Stomach (tissue), 8 donors: ENCODE measurements at regions not wholly inside any gene's neighbourhood (a gene's known extent, or its start where the extent isn't known, plus 50 kb on each side); places are given as distances from the start of the nearest gene placed in this dataset.
A peak's percentile ranks its signal among the peaks of the same experiment; 100 is the strongest.

ENCODE experiments used
- DNase-seq, 2 donors: peaks; one replicate each; pipeline versions ENCODE4 v3.0.0 to v3.0.0-alpha.2; 2013 to 2019
- H3K27ac ChIP-seq, 5 donors: fragments of 200-600 bp in 4 of 5; sonication (generic) in 4 of 5; one replicate each; pipeline ENCODE4 v1.5.1; 2013 to 2019; ENCODE audit warnings: mild to moderate bottlenecking in 1 of 5, moderate library complexity in 1 of 5
- H3K27me3 ChIP-seq, 3 donors: fragments of 200-600 bp; sonication (generic); one replicate each; pipeline ENCODE4 v1.5.1; 2017 to 2019; ENCODE audit warnings: mixed run types in 1 of 3
- H3K36me3 ChIP-seq, 4 donors: fragments of 200-600 bp; sonication (generic); 1 replicate in 3 of 4; 2 replicates in 1 of 4; pipeline ENCODE4 v1.5.1; 2016 to 2019
- H3K4me1 ChIP-seq, 4 donors: fragments of 200-600 bp; sonication (generic); one replicate each; pipeline ENCODE4 v1.5.1; 2016 to 2019
- H3K4me3 ChIP-seq, 4 donors: fragments of 200-600 bp; sonication (generic) in 3 of 4; one replicate each; pipeline ENCODE4 v1.5.1; 2016 to 2019; ENCODE audit warnings: mild to moderate bottlenecking in 1 of 4
- H3K9me3 ChIP-seq, 4 donors: fragments of 200-600 bp; sonication (generic); one replicate each; pipeline ENCODE4 v1.5.1; 2016 to 2019
- EP300 ChIP-seq: sonication (generic); formaldehyde crosslinking; IDR thresholded peaks from one replicate; pipeline ENCODE4 v1.6.1; 2017; ENCODE audit warnings: antibody characterized with exemption
- POLR2A ChIP-seq, 4 donors: fragments of 450-650 bp; IDR thresholded peaks; one replicate each; pipeline ENCODE4 v1.6.1; 2016; ENCODE audit warnings: antibody characterized with exemption in 4 of 4, control low read depth in 2 of 4, mild to moderate bottlenecking in 1 of 4, moderate library complexity in 1 of 4
- POLR2AphosphoS5 ChIP-seq, 3 donors: sonication (generic); formaldehyde crosslinking; IDR thresholded peaks; one replicate each; pipeline ENCODE4 v1.6.1; 2016; ENCODE audit warnings: antibody characterized with exemption in 3 of 3
- WGBS, 5 donors: extraction: QIAGEN DNeasy Blood & Tissue Kit in 3 of 5; methylation state at CpG; one replicate each; pipeline versions ENCODE4 v1.1.5 to v1.1.7; 2013 to 2018; 5-methylcytosine and 5-hydroxymethylcytosine counted together
- intact Hi-C: fragments of 100-400 bp; cut with DNase I; formaldehyde crosslinking; loops from one replicate; pipeline ENCODE4 v1.15.1; 2023; ENCODE audit warnings: low total_unique reads
- TF ChIP-seq, protein P1 (sequence below), 7 experiments: fragments of 450-650 bp in 4 of 7; fragments of 200-600 bp in 3 of 7; sonication (generic) in 3 of 7; IDR thresholded peaks; one replicate each; pipeline ENCODE4 v1.5.1; 2016 to 2019; ENCODE audit warnings: antibody characterized with exemption in 7 of 7, control low read depth in 2 of 7, mild to moderate bottlenecking in 1 of 7
- donor health status: healthy with polysubstance abuse.
- donor health status: Bipolar disorder and iron deficiency.
- donor health status: healthy.

DNA sequence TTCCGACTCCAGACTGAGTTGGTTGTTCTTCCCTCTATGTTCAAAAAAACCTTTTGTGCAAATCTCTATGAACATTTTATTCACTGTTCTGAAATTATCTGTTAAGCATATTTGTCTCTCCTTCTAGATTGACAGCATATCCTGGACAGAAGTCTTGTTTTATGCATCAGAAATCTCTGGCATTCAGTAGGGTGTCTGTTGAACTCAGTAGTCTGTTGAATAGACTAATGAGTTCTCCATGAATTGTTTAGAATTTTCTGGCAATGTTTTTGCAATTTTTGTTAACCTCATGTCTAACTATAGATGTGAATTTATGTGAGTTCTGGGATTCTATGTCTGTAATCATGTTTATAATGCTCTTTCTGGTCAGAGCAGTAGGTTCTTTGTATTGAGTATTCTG lies 222.5 kb upstream of the KCNMB2 start:
- intact Hi-C loops = no loop called here
- no peak for TF ChIP-seq EP300
- H3K27me3 ChIP-seq = no peaks in the 10 kb centered on the region
- no peaks in the 10 kb centered on the region for H3K4me1 ChIP-seq
- WGBS, 5 donors = 88 to 100% (median 93%) methylated on average over 1 of the region's 1 CpG
- no peak overlapping the region for H3K4me3 ChIP-seq
- no peaks in the 10 kb centered on the region for H3K36me3 ChIP-seq
- DNase-seq = no peak
- H3K27ac ChIP-seq = no peak overlapping the region
- no peaks in the 10 kb centered on the region for H3K9me3 ChIP-seq

DNA sequence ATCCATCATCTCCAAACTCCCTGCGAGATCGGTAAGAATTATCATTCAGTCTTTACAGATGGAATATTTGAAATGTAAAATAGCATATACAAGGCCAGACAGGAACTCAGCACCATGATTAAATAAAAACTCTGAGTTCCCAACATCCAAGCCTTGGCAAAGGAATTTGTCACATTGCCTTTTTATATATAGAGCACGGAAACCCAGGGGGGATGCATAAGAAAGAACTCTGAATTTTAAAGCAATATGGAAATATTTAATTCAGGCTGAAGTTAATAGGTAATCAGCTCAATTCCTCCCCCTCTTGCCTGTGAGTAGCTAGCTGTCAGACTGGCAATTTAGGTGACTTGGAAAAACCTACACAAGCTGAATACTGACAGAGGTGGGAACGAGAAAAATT lies 217.9 kb upstream of the KCNMB2 start:
- no peak for DNase-seq
- Histone ChIP-seq H3K27ac (no peak overlapping the region), H3K36me3 (no peaks in the 10 kb centered on the region), H3K27me3 (no peaks in the 10 kb centered on the region), H3K4me3 (no peak overlapping the region), H3K9me3 (no peaks in the 10 kb centered on the region), H3K4me1 (peaks cover 5 to 24% (median 14%) of the 10 kb centered on the region in 4 donors)
- WGBS, 5 donors = 85 to 97% (median 93%) methylated on average over 4 of the region's 4 CpGs
- TF ChIP-seq POLR2AphosphoS5 (IDR thresholded peaks at IDR 0.05) = no peak
- TF ChIP-seq, protein P1, sequence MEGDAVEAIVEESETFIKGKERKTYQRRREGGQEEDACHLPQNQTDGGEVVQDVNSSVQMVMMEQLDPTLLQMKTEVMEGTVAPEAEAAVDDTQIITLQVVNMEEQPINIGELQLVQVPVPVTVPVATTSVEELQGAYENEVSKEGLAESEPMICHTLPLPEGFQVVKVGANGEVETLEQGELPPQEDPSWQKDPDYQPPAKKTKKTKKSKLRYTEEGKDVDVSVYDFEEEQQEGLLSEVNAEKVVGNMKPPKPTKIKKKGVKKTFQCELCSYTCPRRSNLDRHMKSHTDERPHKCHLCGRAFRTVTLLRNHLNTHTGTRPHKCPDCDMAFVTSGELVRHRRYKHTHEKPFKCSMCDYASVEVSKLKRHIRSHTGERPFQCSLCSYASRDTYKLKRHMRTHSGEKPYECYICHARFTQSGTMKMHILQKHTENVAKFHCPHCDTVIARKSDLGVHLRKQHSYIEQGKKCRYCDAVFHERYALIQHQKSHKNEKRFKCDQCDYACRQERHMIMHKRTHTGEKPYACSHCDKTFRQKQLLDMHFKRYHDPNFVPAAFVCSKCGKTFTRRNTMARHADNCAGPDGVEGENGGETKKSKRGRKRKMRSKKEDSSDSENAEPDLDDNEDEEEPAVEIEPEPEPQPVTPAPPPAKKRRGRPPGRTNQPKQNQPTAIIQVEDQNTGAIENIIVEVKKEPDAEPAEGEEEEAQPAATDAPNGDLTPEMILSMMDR (IDR thresholded peaks at IDR 0.05) = no peak
- no peak for TF ChIP-seq EP300
- no peak for TF ChIP-seq POLR2A (IDR thresholded peaks at IDR 0.05)
- intact Hi-C loops = no loop called here

DNA sequence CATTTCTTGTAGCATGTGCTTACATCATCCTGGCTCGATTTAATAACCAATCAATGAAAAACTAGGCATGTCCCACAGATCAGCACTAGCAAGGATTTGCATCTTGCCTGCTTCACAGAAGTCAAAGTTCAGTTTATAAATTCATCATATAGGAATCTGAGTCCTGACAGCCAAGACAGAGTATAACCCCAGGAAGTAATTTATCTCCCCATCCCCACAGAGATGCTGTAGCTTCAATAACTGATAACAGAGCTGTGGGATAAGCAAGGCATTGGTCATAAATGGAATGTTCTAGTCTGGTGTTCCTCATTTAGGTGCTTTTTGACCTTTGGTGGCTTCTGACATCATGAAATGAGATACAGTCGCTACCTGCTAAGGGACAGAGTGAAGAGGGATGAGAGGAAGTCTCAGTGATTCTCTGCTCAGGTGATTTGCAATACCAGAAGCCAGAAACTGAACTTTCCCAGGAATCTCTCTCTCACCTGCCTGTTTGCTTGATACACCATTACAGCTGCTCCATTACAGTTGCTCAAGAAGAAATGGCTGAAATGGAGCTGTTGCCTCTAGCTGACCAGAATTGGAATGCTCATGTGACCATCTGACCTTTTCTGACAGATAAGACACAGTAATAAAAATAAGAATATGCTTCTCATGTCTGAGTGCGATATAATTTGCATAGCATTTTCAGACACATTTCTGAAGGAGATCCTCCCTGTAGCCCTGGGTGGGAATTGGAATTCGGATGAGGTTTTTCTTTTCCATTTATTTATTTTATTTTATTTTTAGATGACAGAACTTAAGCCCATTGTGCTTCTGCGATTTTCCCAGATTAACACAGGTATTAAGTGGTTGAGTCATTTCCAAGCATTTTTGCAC lies 217.1 kb upstream of the KCNMB2 start:
- intact Hi-C loops = no loop called here
- Histone ChIP-seq H3K4me1 (peaks cover 5 to 25% (median 14%) of the 10 kb centered on the region in 4 donors), H3K27ac (no peak overlapping the region), H3K27me3 (no peaks in the 10 kb centered on the region), H3K4me3 (no peak overlapping the region), H3K9me3 (no peaks in the 10 kb centered on the region), H3K36me3 (no peaks in the 10 kb centered on the region)
- TF ChIP-seq POLR2A (IDR thresholded peaks at IDR 0.05) = no peak
- TF ChIP-seq EP300 = no peak
- TF ChIP-seq, protein P1 (IDR thresholded peaks at IDR 0.05) = no peak
- TF ChIP-seq POLR2AphosphoS5 (IDR thresholded peaks at IDR 0.05) = no peak
- DNase-seq = no peak
- WGBS, 5 donors = 71 to 93% (median 82%) methylated on average over 5 of the region's 5 CpGs

DNA sequence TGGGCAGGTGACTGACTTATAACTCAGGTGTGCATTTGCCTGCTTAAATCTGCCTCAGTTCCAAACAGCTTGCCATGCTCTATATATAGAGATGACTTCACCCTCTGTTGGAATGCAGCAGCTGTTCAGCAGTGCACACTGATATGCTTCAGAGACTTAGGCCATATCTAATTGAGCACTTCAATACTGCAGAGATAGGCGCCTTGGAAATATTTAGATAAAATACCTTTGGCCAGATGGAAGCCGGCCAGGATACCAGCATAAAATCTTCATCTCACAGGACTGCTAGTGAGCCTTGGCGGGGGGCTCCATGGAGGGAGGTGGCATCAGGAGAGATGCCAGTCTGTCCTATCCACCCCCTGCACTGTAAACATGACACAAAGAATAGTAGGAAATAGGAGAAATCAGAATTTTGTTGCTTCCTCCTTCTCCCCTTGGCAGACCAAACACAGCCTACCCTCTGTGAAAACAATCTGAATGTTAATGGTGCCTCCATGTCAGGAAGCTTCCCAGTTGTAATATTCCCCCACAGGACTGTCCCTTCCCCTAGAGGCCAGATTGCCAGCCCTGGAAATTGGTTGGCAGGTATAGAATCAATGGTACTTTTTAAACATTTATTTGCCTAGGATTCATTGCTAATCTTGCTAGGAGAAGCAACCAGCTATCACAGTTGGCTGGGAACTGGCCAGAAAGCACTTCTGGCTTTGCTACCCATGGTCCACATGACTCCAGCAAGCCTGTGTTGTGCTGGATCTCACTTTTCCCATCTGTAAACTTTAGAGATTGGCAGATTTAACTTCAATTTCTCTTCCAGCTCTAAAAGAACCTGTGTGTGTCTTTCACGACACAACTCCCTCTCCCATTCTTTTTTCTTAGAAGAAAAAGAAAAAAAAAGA lies 215.5 kb upstream of the KCNMB2 start:
- H3K27me3 ChIP-seq = no peaks in the 10 kb centered on the region
- peaks cover 5 to 40% (median 16%) of the 10 kb centered on the region in 4 donors for H3K4me1 ChIP-seq
- peak in 1 of 3 donors; percentile 11 for TF ChIP-seq POLR2AphosphoS5 (IDR thresholded peaks at IDR 0.05)
- no peak for TF ChIP-seq POLR2A (IDR thresholded peaks at IDR 0.05)
- H3K4me3 ChIP-seq = no peak overlapping the region
- no peaks in the 10 kb centered on the region for H3K9me3 ChIP-seq
- DNase-seq = peak; percentile 31 to 87
- WGBS, 5 donors = 34 to 56% (median 49%) methylated on average over 4 of the region's 4 CpGs
- H3K27ac ChIP-seq = peak overlapping the region in 1 of 5 donors; percentile 36
- intact Hi-C loops = no loop called here
- H3K36me3 ChIP-seq = no peaks in the 10 kb centered on the region

DNA sequence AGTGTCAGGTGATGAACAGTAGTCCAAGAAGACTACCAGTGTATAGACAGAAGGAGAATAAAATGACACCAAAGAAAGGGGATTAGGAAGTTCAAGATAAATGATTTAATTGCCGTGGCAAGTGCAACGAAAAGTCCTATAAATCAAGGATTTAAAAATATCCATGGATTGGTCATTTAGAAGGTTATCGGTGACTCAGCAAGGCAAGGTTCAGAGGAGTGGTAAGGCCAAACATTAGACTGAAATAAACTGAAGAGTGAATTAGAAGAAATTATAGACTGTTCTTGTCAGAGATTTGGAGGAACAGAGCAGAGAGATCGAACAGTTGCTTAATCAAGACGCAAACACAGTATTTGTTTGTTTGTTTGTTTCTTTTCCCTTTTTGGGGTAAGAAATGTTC lies 211.9 kb upstream of the KCNMB2 start:
- Histone ChIP-seq H3K4me3 (no peak overlapping the region), H3K9me3 (no peaks in the 10 kb centered on the region), H3K27me3 (no peaks in the 10 kb centered on the region), H3K27ac (no peak overlapping the region), H3K4me1 (peaks cover 5 to 41% (median 16%) of the 10 kb centered on the region in 4 donors), H3K36me3 (no peaks in the 10 kb centered on the region)
- no peak for DNase-seq
- intact Hi-C loops = no loop called here
- TF ChIP-seq, protein P1 (IDR thresholded peaks at IDR 0.05) = no peak
- TF ChIP-seq POLR2AphosphoS5 (IDR thresholded peaks at IDR 0.05) (no peak), POLR2A (IDR thresholded peaks at IDR 0.05) (no peak), EP300 (no peak)
- 69 to 84% (median 75%) methylated on average over 5 of the region's 5 CpGs for WGBS, 5 donors
